LNCaP clone FGC (cell line): ENCODE measurements at regions not wholly inside any gene's neighbourhood (a gene's known extent, or its start where the extent isn't known, plus 50 kb on each side); places are given as distances from the start of the nearest gene placed in this dataset.
A peak's percentile ranks its signal among the peaks of the same experiment; 100 is the strongest.

Experiments used
- DNase-seq: peaks from one replicate; pipeline ENCODE4 v3.0.0-alpha.2; 2011; ENCODE audit warnings: low read depth
- H3K4me3 ChIP-seq: 2 replicates; pipeline ENCODE4 v1.5.1; 2011; ENCODE audit warnings: mild to moderate bottlenecking, low read depth, low read length, control low read depth
- TF ChIP-seq, protein P1 (sequence below): IDR thresholded peaks from 2 replicates; pipeline ENCODE4 v1.5.1; 2012; ENCODE audit warnings: mild to moderate bottlenecking; ENCODE audit not compliant: control insufficient read depth, insufficient read depth; ENCODE audit errors: extremely low read depth

DNA sequence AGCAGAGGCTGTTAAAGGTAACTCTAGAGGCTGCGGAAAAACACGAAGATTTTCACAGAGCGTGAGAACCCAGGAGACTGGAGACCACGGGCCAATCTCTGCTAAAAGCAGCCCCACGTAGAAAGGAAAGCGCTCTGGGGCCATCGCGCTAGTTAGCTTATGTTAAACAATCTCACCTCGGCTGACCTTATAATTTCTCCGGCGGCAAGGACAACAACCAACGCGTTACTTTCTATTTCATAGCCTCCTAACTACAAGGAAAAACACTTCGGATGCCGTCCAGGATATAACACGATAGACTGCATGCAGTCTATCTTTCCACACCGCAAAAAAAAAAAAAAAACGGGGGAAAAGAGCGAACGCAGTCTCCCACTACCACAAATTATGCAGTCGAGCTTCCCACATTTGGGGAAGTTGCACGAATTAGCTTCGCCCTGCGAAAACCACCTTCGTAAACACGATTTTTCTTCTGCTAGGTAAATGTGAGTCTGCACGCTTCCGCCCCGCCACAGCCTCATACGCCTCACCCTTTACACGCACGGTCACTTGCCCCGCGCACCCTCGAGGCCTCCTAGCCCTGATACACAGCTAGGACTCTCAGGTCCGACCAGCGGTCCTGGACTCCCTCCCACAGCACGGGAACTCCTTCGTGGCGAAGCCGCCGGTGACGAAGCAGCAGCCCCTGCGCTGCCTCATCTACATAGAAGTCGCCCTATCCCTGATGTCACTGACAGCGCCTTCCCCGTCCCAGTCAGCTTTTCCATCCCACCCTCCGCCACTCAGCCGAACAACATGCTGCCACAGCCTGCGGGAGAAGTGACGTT is 87.8 kb downstream of the PRKAB2 start:
- DNase-seq = peak; percentile 64
- peak overlapping the region; percentile 60 for H3K4me3 ChIP-seq
- TF ChIP-seq, protein P1, sequence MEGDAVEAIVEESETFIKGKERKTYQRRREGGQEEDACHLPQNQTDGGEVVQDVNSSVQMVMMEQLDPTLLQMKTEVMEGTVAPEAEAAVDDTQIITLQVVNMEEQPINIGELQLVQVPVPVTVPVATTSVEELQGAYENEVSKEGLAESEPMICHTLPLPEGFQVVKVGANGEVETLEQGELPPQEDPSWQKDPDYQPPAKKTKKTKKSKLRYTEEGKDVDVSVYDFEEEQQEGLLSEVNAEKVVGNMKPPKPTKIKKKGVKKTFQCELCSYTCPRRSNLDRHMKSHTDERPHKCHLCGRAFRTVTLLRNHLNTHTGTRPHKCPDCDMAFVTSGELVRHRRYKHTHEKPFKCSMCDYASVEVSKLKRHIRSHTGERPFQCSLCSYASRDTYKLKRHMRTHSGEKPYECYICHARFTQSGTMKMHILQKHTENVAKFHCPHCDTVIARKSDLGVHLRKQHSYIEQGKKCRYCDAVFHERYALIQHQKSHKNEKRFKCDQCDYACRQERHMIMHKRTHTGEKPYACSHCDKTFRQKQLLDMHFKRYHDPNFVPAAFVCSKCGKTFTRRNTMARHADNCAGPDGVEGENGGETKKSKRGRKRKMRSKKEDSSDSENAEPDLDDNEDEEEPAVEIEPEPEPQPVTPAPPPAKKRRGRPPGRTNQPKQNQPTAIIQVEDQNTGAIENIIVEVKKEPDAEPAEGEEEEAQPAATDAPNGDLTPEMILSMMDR = no peak

DNA sequence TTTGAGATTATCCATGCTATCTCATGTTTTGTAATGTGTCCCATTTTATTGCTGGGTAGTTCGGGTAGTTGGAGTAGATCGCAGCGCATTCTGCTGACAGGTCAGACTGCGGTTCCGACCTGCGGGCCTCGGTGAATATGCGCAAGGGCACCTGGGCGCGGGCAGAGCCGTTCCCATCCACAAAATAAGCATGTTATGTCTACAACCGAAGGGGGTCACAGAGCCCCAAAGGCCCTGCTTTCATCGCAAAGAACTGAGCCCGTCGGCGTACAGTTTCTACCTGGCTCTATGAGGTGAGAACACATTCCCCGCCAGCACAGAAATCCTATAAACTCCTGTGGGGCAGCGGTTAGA is 88.4 kb downstream of the PRKAB2 start:
- H3K4me3 ChIP-seq = peak overlapping the region; percentile 60
- TF ChIP-seq, protein P1 = no peak
- DNase-seq = no peak

DNA sequence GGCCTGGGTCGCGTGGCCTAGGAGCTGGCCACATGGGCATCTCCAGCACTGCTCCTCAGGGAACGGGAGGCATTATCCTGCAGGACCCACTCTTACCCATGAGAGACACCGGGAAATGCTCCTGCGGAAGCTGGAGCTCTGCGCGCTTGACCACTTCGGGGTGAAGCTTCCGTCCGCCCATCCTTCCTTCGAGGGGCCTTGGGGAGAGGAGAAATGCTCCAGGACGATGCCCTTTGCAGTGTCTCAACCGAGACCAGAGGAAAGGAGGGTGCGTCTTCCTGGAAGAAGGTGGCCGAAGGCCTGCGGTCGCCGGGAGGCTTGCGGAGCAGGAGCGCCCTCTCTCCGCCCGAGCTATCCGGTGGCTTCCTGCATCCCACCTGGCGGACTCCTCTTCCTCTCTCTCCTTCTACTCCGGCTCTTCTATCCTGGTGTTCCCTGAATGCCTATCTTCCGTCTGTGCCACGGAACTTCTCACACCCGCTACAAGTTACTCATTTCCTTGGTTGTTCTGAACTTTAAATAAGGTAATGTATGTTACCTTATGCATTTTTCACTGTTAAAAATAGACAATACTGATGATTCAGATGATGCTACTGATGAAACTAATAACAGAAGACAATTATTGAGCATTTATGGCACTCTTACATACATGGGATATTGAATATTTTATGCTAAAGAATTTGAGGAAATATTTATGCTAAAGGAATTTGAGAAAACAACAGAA is 91.4 kb downstream of the PRKAB2 start:
- TF ChIP-seq, protein P1 = no peak
- no peak overlapping the region for H3K4me3 ChIP-seq
- no peak for DNase-seq

DNA sequence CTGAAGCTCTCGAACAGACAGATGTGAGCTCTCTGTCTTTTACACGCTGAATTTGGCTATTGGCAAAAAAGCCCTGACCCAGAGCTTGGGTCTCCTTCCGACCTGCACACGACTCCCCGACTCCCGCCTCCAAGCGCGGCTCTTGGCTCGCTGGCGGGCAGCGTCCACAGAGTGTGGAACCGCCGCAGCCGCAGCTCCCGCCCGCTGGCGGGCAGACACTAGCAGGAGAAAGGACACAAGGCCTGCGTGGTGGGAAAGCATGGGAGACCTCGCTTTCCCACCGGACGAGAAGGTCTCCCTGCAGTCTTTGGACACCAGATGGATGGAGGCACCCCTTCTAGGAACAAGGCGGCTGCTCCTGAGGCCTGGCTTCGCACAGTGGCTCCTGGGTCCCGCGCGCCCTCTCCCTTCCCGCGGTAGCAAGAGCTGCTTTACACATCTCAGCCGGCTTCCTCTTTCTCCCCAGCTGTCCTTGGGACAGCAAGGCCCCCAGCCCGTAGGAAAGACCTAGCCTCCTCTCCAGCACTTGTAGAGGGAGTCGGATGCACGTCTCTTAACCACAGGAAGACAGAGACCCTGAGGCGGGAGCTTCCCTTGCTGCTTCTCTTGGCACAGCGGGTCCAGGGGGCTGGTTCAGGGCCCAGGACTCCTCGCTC is 92.1 kb downstream of the PRKAB2 start:
- TF ChIP-seq, protein P1 = no peak
- H3K4me3 ChIP-seq = no peak overlapping the region
- DNase-seq = no peak

DNA sequence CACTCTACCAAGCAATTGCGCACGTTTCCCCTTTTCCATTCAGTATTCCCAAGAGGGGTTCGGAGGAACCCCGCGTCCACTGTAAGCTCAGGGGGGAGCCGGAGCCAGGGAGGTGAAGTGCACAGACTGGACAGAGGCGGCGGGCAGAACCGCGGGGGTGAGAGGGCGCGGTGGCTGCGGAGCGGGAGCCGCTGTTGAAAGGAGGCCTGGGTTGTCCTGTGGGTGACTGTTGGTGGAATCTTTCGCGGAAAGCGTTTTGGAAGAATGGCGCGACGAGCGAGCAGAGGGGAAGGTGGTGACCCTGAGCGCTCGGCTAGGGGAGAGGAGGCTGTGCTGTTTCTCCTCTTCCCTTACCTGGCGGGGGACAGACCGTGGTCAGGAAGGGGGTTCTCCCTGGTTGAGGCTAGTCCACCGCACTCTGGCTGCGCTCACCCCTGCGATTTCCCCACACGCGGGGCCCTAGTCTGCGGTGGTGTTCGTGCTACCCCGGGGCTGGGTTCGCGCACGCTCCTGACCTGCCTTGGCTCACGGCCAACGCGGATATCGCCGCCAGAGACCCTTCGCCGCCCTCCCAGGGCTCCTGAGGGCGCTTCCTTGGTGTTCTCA is 92.8 kb downstream of the PRKAB2 start:
- no peak for DNase-seq
- H3K4me3 ChIP-seq = no peak overlapping the region
- TF ChIP-seq, protein P1 = no peak

DNA sequence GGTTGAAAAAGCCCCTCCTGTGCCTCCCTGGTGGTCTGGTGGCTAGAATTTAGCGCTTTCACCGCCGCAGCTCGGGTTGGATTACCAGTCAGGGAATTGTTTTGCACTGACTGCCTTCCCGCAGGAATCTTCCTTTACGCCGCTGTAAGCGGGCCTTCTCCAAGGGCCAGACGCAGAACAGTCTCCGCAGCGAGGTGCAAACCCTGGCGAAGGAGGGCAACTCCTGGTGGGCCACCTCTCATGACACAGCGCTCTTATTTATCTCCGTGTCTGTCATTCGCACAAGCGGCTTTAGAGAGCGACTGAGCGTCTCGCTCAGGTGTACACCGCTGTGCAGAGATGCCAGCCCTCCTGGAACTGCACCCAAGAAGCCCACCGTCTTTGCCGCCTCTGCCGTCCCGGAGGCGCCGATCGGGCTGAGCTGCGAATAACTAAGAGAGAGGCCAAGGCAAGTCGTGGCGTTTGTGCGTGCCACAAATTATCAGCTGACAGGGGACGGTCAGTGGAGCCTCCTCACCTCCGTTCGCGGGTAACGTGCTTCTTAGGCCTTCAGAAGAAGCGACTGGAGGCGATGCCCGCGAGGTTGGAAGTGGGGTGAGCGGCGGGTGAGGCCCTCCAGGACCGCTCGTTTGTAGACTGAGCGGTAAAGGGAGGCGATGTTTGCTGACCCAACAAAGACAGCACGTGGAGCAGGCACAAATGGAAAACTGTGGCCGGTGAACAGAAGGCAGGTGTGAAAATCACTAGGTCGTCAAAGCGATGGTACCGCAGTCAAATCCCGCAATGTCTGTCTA is 93.5 kb downstream of the PRKAB2 start:
- no peak for DNase-seq
- no peak overlapping the region for H3K4me3 ChIP-seq
- TF ChIP-seq, protein P1 = no peak
